Stimulated activated CD4-positive, alpha-beta T cell treated with anti-CD3 and anti-CD28 coated beads, Interleukin-15, amount 100 ng/mL, for 1 hour (primary cell): ENCODE measurements at regions not wholly inside any gene's neighbourhood (a gene's known extent, or its start where the extent isn't known, plus 50 kb on each side); places are given as distances from the start of the nearest gene placed in this dataset.

Source experiments
- DNase-seq, 2 donors: peaks; one replicate each; pipeline ENCODE4 v3.0.0-alpha.2; 2020; ENCODE audit warnings: low read depth in 1 of 2, low spot score in 1 of 2

DNA sequence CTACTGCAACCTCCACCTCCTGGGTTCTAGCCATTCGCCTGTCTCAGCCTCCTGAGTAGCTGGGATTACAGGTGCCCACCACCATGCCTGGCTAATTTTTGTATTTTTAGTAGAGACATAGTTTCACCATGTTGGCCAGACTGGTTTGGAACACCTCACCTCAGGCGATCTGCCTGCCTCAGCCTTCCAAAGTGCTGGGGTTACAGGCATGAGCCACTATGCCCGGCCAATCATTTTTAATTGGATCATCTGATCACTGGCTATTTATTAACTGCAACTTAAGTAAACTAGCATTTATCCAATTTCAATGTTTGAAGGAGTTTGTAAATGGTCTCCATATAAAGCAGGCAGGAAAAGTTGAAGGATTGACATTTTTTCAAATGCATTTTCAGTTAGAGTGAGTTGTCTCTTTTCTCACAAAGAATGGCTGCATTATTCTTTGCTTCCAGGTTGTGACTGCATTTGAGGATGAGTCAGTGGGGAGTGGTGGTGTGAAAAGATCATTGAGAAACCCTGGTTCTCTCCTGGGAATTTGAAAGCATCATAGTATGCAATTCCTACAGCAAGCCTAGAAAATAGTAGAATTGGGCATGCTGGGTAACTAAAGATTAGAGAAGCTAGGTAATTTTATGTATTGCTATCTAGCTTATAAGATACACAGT, 431.1 kb upstream of the ZEB2 start:
- DNase-seq = no peak

GRCh38 chr2:144948205-144948855, 428.4 kb upstream of the ZEB2 start:
- DNase-seq = no peak

DNA sequence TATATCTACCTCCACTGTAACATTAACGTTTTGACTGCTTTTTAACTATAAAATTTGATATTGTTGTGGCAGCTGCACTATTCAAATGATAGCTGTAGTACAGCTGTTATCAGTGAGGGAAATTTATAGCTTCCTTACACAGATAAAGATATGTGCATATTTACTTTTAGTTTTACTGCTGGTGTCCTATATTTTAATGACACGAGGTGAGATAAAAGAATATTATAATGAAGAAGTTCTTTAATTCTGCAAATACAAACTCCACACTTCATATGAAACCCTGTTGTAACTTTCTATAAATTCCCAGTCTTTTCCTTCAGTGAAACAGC, 427.8 kb upstream of the ZEB2 start:
- no peak for DNase-seq

DNA sequence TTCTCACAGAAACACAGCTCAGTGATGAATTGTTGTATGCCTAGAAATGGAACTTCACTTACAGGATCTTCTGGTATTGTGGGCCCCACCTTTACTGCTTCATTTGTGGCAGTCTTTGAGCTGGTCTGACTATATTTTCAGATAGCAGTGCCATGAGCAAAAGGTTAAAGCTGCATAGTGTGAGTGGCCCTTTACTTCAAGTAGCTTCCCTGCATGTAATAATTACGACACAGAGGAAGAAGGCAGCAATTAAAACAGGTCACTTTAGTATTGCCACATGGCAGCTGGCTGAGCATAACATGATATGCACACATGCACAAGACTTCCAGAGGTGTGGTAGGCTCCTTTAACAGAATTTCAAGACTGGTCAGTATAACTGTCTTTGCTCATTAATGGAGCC, 426.3 kb upstream of the ZEB2 start:
- no peak for DNase-seq

DNA sequence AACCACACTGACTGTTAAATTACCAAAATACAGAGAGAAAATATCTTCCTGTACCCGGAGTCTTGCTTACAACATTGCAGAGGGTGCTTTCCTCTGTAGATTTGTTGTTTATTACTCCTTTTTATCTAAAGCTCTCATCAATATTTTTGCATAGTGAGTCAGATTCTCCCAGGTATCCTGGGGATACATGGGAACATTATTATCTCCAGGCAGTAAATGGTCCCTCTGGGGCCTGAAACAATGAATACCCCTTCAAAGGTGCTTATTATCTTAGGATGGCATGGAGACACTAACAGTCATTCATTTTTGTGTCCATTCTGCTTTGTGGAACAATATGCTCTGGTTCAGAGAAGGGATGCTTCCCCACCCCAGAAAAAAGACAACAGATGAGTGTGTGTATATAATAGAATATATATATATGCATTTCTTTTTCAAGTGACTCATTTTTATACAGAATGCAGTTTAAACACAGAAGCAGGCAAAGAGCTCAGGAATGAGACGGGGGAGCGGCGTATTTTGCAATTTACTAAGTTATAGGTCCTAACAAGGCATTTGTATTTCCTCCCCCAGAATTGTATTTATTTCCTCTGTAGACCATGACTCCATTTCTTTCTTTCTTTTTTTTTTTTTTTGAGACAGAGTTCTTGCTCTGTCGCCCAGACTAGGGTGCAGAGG, 424.8 kb upstream of the ZEB2 start:
- no peak for DNase-seq

DNA sequence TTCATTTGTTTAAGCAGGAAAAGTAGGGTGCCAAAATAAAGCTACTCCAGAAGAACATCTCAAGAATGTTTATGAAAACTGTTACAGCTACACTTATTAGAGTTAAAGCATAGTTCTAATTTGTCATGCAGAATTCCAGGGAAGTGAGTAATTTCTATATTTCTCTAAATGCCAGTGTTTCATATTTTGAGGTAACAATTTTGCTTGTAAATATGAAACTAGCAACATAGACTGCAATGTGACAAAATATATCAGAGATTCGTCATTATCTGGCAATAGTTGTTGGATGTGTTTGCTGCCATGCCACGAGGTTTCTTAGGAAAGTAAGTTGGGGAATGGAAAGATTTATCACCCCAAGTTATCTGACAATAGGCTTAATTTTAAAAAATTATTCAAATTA, 424.1 kb upstream of the ZEB2 start:
- DNase-seq = no peak

- DNase-seq = no peak
Measured at GRCh38 chr2:144943293-144943941, 423.5 kb upstream of the ZEB2 start.

DNA sequence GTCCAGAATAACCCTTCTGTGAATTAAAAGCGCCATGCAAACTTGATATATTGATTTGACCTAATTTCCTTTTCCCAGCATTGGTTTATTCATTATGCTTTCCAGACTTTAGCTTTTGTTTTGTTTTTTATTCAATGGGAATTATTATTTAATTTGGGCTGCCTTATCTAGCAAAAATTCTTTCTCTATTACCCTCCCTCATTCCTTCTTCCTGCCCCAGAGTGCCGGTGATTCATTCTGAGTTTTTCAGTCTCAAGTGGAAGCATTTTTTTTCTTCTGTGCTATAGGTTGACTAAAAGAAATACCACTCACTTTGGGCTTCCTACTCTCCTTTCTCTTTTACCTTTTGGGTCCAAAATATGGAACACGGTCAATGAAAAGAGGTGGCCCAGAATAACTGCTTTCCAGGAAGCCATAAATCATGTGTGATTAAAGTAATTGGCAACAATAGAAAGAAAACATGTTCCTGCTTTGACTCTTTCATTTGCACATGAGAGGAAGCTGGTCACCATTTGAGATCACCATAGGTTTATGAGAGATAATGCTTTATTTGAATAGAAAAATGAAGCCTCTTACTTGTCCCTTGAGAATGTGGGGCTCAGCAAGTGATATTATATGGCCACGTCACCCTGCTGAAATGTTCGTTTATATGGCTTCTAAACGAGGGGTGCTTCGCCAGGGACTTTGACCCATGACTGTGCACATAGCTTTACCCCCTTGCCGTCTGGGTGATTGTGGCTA, 422.8 kb upstream of the ZEB2 start:
- DNase-seq = no peak

DNA sequence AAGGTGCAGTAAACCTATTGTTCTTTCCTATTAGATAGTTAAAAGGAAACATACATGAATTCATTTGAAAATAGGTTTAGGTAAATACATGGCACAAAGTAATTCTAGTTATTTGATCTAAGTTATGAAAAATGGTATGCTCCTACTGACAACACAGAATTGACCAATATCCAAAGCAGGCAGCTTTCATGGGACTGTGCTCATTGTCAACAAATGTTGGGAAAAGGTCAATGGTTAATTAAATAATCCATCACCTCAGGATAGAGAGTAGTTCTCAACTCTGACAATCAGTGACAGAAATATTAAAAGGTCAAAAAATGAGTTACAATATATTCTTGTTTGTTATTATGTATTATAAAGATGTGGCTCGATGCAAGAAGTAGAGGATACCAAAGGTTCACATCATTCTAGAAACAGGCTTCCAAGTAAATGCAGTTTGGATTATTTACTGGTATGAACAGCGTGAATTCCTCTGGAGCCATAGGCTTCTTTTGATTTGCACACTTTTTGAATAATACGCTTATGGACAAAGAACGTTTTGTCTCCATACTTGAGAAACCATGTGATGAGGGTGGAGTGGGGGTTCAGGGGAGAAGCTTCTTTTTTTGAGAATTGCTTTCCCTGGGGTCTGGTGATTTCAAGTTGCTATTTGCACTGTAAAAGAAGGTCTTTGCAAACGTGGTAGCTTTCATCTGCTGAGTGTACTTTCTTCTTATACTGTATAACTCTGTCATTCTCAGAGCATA, 422.0 kb upstream of the ZEB2 start:
- DNase-seq = no peak

GRCh38 chr2:144939590-144939989, 419.7 kb upstream of the ZEB2 start:
- DNase-seq = no peak

DNA sequence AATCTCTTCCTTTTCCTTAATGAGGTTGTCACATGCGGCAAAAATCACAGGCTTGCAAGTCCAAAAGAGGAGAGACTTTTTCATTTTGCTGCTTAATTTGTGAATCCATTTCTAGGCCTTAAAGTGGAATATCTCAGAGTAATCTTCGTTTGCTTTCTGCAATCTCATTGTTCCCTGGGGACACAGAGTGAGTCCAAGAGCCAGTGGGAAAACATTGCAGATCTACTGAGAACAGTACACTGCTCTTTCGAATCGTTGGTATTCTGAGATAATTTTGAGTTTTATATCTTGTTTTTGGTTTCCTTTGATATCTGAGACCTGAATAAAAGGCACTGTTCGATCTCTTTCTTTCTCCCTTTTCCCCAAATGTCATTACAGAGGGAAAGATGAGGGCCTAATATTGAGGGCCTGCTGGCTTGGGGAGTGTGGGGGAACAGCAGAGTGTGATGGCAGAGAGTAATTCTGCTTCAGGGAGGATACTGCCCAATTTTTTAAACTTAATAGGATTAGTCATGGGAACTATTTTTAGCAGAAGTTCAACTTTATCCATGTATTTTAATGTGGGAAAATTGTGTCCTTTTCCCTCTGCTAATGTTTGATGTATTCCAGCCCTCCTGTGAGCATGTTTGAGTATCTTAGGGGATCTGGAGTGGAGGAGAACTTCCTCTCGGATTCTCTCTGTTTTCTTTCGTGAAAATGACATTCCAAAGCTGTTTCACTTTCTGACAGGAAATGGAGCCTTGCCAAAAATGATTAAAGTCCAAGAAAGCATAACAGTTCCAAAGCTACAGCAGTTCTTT, 418.2 kb upstream of the ZEB2 start:
- DNase-seq = no peak

DNA sequence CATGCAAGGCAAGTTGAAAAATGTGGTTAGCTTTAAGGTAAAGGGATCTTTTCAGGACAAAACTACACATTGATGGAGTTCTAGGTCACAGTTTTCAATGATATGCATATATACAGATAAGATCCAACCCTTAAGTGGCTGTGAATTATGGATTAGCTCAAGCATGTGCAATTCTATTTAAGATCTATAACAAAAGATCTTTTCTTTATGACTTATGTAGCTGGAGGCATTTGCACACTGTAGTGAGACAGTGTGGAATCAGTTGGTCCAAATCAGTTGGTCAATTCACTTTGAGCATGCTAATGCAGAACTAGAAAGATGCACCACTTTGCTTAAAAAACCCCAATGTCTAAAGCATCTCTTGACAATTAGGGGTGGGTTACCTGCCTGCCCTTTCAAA, 417.1 kb upstream of the ZEB2 start:
- DNase-seq = no peak

GRCh38 chr2:144936442-144936841, 416.5 kb upstream of the ZEB2 start:
- no peak for DNase-seq

DNA sequence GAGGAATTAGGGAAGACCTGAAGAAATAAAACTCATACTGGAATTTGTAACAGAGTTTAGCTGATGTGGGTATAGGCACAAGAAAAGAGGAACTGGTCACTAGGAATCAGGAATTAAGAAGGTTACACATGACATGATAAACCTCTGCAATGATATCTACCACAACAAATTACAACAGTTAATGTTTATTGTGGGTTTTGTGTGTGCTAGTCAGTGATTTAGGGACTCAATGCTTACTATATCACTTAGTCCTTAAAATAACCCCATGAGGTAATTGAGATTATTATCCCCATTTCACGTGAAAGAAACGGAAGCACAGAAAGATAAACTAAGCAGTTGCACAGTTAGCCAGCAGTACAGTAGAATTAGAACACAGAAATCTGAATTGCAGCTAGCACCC, 415.8 kb upstream of the ZEB2 start:
- no peak for DNase-seq

DNA sequence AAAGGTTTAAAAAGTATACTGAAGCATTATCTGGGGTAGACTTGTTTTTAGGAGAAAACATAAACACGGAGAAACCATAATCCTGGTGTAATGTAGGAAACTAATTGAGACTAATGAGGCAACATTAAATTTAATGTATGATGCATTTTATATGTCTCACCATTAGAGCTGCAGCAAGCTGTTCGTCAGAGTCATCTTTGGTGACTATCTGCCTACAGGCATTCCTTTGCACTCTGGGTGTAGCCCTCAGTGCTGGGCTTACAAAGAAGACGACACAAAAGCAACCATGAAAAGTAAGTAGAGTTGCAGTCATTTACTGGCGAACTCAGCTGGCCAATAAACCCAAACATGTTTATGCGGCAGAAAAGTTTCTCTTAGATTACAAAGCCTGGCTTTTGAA, 415.3 kb upstream of the ZEB2 start:
- no peak for DNase-seq

DNA sequence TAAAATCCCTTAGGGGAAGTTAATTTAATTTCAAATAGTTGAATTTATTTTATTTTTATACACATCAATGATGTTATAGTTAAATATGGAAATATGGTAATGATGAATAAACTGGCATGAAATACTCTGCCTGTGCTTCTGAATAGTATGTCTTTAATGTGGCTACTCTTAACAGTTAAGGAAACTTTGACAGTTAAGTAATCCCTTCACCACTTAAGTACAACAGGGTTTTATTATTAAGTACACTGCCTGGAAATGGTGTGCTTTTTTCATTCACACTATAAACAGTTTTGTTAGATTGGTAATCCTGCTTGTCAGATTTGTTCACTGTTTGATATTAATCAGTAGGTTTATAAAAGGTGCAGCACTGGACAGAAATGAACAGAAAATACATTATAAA, 412.0 kb upstream of the ZEB2 start:
- DNase-seq = no peak

DNA sequence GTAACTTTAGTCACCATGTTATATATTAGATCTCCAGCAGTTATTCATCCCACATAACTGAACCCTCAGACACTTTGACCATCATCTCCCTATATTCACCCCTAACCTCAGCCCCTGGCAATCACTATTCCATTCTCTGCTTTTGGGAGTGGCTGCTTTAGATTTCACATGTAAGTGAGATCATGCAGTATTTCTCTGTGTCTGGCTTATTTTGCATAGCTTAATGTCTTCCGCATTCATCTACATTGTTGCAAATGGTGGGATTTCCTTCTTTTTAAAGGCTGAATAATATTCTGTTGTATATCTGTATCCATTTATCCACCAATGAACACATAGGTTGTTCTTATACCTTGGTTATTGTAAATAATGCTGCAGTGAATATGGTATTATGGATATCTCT, 411.6 kb upstream of the ZEB2 start:
- no peak for DNase-seq

DNA sequence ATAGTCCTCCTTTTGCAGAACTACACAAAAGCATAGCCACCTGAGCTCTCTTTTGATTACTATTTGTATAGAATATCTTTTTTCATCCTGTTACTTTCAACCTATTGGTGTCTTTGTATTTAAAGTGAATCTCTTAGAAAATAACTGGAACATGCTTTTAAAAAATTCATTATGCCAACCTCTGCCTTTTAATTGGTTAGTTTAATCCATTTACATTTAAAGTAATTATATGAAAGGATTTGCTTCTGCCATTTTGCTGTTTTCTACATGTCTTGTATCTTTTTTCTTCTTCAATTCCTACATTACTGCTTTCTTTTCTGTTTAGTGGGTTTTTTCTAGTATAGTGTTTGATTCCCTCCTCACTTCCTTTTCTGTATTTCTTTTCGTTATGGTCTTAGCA, 407.5 kb upstream of the ZEB2 start:
- no peak for DNase-seq

DNA sequence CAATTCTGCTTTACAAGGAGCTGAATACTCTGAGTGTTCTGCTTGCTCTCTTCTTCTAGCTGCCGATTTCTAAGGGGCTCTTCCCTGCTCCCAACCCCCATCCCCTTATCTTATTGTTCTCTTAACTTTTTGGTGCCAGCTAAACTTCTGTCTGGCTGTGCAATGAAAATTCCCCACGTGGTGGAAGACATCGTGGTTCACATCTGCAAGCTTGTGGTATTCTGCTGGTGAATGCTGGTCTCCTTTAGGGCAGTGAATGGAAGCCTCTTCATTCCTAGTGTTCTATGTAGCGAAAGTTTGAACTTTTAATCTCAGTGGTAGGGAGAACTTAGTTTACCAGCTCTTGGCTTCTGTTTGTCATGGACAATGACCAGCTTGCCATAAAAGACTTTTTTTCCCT, 406.0 kb upstream of the ZEB2 start:
- DNase-seq = no peak

DNA sequence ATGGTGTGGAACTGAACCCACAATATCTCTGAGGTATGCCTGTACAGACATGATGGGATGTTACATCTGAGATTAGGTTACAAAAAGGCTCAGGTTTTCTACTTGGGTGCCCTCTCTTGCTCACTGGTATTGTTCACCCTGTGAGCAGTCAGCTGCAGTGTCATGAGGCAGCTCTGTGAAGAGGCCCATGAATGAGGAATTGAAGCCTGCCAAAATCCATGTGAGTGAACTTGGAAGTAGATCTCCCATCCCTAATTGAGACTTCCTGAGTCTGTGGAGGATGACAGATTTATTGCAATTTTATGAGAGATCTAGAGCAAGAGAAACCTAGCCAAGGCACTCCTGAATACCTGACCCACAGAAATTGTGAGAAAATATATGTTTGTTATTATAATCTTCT, 404.9 kb upstream of the ZEB2 start:
- DNase-seq = no peak
